OCI-LY7 (cell line): ENCODE measurements at regions not wholly inside any gene's neighbourhood (a gene's known extent, or its start where the extent isn't known, plus 50 kb on each side); places are given as distances from the start of the nearest gene placed in this dataset.

Experiments used
- EZH2phosphoT487 ChIP-seq: fragments of 200-600 bp; sonication (generic); IDR thresholded peaks from 2 replicates; pipeline ENCODE4 v1.6.1; 2018; ENCODE audit warnings: low read depth, borderline replicate concordance, mild to moderate bottlenecking, mixed run types, antibody characterized with exemption, low read length, moderate library complexity, mixed read lengths
- TF ChIP-seq, protein P1 (sequence below): fragments of 200-600 bp; sonication (generic); conservative IDR thresholded peaks from 2 replicates; pipeline ENCODE4 v1.5.1; 2014; ENCODE audit warnings: mild to moderate bottlenecking, antibody characterized with exemption, low read length, moderate library complexity, mixed read lengths

DNA sequence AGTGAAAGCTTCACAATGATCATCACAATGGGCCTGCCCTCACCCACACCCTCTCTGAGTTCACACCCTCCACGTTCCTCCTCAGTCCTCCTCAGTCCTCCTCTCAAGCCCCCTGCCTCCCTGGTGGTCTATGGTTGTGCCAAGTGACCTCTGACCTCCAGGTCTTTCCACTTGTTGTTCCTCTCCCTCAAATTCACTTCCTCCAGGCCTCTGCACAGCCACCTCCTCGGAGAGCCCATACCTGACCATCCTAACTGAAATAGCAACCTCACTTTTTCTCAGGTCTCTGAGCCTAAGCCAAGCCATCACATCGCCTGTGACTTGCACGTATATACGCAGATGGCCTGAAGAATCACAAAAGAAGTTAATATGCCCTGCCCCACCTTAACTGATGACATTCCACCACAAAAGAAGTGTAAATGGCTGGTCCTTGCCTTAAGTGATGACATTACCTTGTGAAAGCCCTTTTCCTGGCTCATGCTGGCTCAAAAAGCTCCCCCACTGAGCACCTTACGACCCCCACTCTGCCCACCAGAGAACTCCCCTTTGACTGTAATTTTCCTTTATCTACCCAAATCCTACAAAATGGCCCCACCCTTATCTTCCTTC is 293.4 kb upstream of the TENM3 start:
- TF ChIP-seq, protein P1, sequence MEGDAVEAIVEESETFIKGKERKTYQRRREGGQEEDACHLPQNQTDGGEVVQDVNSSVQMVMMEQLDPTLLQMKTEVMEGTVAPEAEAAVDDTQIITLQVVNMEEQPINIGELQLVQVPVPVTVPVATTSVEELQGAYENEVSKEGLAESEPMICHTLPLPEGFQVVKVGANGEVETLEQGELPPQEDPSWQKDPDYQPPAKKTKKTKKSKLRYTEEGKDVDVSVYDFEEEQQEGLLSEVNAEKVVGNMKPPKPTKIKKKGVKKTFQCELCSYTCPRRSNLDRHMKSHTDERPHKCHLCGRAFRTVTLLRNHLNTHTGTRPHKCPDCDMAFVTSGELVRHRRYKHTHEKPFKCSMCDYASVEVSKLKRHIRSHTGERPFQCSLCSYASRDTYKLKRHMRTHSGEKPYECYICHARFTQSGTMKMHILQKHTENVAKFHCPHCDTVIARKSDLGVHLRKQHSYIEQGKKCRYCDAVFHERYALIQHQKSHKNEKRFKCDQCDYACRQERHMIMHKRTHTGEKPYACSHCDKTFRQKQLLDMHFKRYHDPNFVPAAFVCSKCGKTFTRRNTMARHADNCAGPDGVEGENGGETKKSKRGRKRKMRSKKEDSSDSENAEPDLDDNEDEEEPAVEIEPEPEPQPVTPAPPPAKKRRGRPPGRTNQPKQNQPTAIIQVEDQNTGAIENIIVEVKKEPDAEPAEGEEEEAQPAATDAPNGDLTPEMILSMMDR: no peak
- TF ChIP-seq EZH2phosphoT487: no peak
